ENCODE measurements at regions not wholly inside any gene's neighbourhood (a gene's known extent, or its start where the extent isn't known, plus 50 kb on each side); places are given as distances from the start of the nearest gene placed in this dataset.

GRCh38 chr13:61261746-61262472 lies 153.7 kb downstream of the PCDH20 start:
- Histone ChIP-seq H3K4me1 (ENCODE audit: insufficient read depth) (no peaks in the 10 kb centered on the region), H3K4me2 (no peak overlapping the region), H2AFZ (no peak overlapping the region), H3K36me3 (replicated peaks; ENCODE audit: insufficient read depth, low read depth) (no peaks in the 10 kb centered on the region), H3K9me2 (replicated peaks; ENCODE audit: insufficient read depth) (no peaks in the 10 kb centered on the region), H3K79me2 (no peaks in the 10 kb centered on the region), H3K4me3 (no peak overlapping the region), H3K27ac (no peak overlapping the region), H3K9me3 (ENCODE audit: low read depth) (no peaks in the 10 kb centered on the region), H3K27me3 (no peaks in the 10 kb centered on the region), H4K20me1 (ENCODE audit: insufficient read depth, poor library complexity, severe bottlenecking) (no peaks in the 10 kb centered on the region)
- 90% methylated on average over 4 of the region's 4 CpGs for WGBS (ENCODE audit: low lambda C conversion rate, missing lambda C conversion rate)
- TF ChIP-seq CTCF (IDR thresholded peaks at IDR 0.05; ENCODE audit: poor library complexity) (no peak), EZH2phosphoT487 (IDR thresholded peaks at IDR 0.05; ENCODE audit: low read depth, severe bottlenecking, unreplicated experiment) (no peak), EZH2 (IDR thresholded peaks at IDR 0.05; ENCODE audit: borderline replicate concordance) (no peak)
- no peak for DNase-seq (ENCODE audit: low spot score)

- TF ChIP-seq EZH2phosphoT487 (IDR thresholded peaks at IDR 0.05; ENCODE audit: low read depth, severe bottlenecking, unreplicated experiment) (no peak), EZH2 (IDR thresholded peaks at IDR 0.05; ENCODE audit: borderline replicate concordance) (no peak), CTCF (IDR thresholded peaks at IDR 0.05; ENCODE audit: poor library complexity) (no peak)
- Histone ChIP-seq H3K4me2 (no peak overlapping the region), H3K36me3 (replicated peaks; ENCODE audit: insufficient read depth, low read depth) (no peaks in the 10 kb centered on the region), H3K4me1 (ENCODE audit: insufficient read depth) (no peaks in the 10 kb centered on the region), H3K79me2 (no peaks in the 10 kb centered on the region), H3K27ac (no peak overlapping the region), H4K20me1 (ENCODE audit: insufficient read depth, poor library complexity, severe bottlenecking) (no peaks in the 10 kb centered on the region), H3K27me3 (no peaks in the 10 kb centered on the region), H3K9me3 (ENCODE audit: low read depth) (no peaks in the 10 kb centered on the region), H2AFZ (no peak overlapping the region), H3K4me3 (no peak overlapping the region), H3K9me2 (replicated peaks; ENCODE audit: insufficient read depth) (no peaks in the 10 kb centered on the region)
- no peak for DNase-seq (ENCODE audit: low spot score)
Observed at GRCh38 chr13:61258185-61258584, 157.5 kb downstream of the PCDH20 start.

DNA sequence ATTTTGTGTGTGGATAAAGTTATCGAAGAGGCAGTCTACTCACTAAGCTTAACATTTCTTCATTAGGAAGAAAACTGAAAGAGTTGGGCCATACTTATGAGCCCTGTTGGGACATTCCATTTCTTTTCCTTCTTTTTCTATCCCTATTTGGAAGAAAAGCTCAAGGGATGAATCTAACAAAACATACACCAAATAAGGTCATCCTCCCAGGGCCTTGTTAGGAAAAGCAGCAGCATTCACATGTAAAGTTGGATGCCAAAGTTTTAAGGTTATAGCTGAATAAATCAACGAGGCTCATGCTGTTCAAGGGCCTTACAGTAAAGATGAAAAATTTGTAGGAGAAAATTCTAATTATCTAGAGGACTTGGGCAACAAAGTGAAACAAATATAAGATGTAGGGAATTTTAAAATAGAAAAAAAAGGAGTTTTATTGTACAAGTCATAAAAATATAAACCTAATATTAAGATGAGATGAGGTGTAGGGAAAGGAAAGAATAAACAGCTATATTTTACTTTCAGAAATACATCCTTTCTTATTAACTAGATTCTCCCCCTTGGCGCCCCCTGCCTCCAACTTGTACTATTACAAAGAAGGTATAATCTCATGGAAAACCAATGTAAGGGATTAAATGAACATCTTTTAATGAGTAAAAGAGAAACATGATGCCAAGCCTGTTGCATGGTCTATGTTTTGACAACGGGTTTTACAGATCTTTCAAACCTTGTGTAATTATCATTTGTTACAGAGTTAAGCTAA lies 160.4 kb downstream of the PCDH20 start:
- no peaks in the 10 kb centered on the region for H3K27me3 ChIP-seq
- TF ChIP-seq CTCF (IDR thresholded peaks at IDR 0.05; ENCODE audit: poor library complexity) (peak; percentile 25), EZH2phosphoT487 (IDR thresholded peaks at IDR 0.05; ENCODE audit: low read depth, severe bottlenecking, unreplicated experiment) (no peak), EZH2 (IDR thresholded peaks at IDR 0.05; ENCODE audit: borderline replicate concordance) (no peak)
- H3K27ac ChIP-seq = no peak overlapping the region
- no peak overlapping the region for H3K4me2 ChIP-seq
- no peaks in the 10 kb centered on the region for H3K79me2 ChIP-seq
- H3K4me1 ChIP-seq (ENCODE audit: insufficient read depth) = no peaks in the 10 kb centered on the region
- 57% methylated on average over 4 of the region's 4 CpGs for WGBS (ENCODE audit: low lambda C conversion rate, missing lambda C conversion rate)
- no peaks in the 10 kb centered on the region for H4K20me1 ChIP-seq (ENCODE audit: insufficient read depth, poor library complexity, severe bottlenecking)
- H3K9me3 ChIP-seq (ENCODE audit: low read depth) = no peaks in the 10 kb centered on the region
- H3K9me2 ChIP-seq (replicated peaks; ENCODE audit: insufficient read depth) = no peaks in the 10 kb centered on the region
- H3K36me3 ChIP-seq (replicated peaks; ENCODE audit: insufficient read depth, low read depth) = no peaks in the 10 kb centered on the region
- DNase-seq (ENCODE audit: low spot score) = peak; percentile 12
- H2AFZ ChIP-seq = no peak overlapping the region
- no peak overlapping the region for H3K4me3 ChIP-seq

All from hepatocyte (in vitro differentiated cells).